IPS-20b (cell line): ENCODE measurements at regions not wholly inside any gene's neighbourhood (a gene's known extent, or its start where the extent isn't known, plus 50 kb on each side); places are given as distances from the start of the nearest gene placed in this dataset.

Experiments
- H3K27ac ChIP-seq: one replicate; pipeline ENCODE4 v1.5.1; 2013; ENCODE audit warnings: low read length
- H3K27me3 ChIP-seq: 2 replicates; pipeline ENCODE4 v1.6.1; 2013; ENCODE audit warnings: mild to moderate bottlenecking, low read length, inconsistent platforms; ENCODE audit not compliant: insufficient read depth
- H3K36me3 ChIP-seq: 2 replicates; pipeline ENCODE4 v1.6.1; 2013; ENCODE audit warnings: low read depth, mild to moderate bottlenecking, inconsistent platforms, low read length, moderate library complexity; ENCODE audit not compliant: insufficient read depth
- H3K4me1 ChIP-seq: 2 replicates; pipeline ENCODE4 v1.6.1; 2013; ENCODE audit warnings: mild to moderate bottlenecking, control low read depth, inconsistent platforms, low read length, moderate library complexity; ENCODE audit not compliant: insufficient read depth
- H3K4me3 ChIP-seq: 2 replicates; pipeline ENCODE4 v1.5.1; 2013; ENCODE audit warnings: mild to moderate bottlenecking, low read length, inconsistent platforms
- H3K9ac ChIP-seq: 2 replicates; pipeline ENCODE4 v1.6.1; 2013; ENCODE audit warnings: low read depth, mild to moderate bottlenecking, inconsistent platforms, low read length, moderate library complexity
- H3K9me3 ChIP-seq: 2 replicates; pipeline ENCODE4 v1.6.1; 2013; ENCODE audit warnings: mild to moderate bottlenecking, low read depth, low read length, inconsistent platforms; ENCODE audit not compliant: insufficient read depth

DNA sequence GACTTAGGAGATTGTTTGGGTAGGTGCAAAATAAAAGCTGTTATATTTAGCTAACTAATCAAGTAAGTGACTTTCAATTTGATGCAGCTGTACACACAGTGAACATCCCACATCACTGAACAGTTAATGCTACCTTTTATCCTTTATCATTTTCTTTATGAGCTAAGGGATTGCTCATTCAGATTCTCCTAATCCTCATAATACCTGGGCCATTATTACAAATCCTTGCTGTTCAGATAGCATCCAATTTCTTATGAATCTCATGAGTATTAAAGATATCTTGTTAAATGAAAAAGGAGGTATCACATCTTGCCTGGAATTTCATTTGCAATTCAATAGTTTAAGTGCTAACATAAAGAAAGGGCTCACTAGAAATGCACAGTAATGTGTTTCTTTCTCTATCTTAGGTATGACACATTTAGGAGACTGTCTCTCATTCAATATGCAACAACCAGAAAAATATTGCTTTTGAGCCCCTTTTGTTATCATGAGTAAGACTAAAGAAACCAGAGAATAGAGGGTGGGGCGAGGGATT lies 918.5 kb downstream of the CBLN2 start:
- no peaks in the 10 kb centered on the region for H3K9me3 ChIP-seq
- no peaks in the 10 kb centered on the region for H3K27me3 ChIP-seq

DNA sequence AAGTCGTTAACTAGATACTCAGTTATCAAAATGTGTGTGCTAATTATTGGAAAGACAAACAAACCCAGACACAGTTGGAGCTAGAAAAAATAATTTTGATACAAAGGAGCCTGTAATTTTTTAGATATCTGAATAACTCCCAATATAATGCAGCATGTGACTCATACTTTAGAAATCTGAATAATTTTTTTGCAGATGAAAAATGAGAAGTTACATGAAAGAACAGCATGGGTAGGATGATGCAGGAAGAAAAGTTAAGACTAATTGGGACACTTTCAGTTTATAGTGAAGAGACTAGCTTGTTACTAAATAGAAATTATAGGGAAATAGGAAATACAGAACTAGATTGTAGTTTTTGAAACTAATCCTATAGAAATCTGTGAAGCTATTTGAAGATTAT lies 945.8 kb downstream of the CBLN2 start:
- H3K36me3 ChIP-seq: no peaks in the 10 kb centered on the region
- no peaks in the 10 kb centered on the region for H3K27me3 ChIP-seq
- no peaks in the 10 kb centered on the region for H3K4me1 ChIP-seq
- no peak overlapping the region for H3K27ac ChIP-seq
- H3K9ac ChIP-seq: no peak overlapping the region
- no peaks in the 10 kb centered on the region for H3K9me3 ChIP-seq
- no peak overlapping the region for H3K4me3 ChIP-seq

More for the DNA sequence above, 918.5 kb downstream of the CBLN2 start:
- Histone ChIP-seq H3K4me3 (no peak overlapping the region), H3K36me3 (no peaks in the 10 kb centered on the region), H3K27ac (no peak overlapping the region), H3K4me1 (no peaks in the 10 kb centered on the region), H3K9ac (no peak overlapping the region)

- Histone ChIP-seq H3K4me3 (no peak overlapping the region), H3K9me3 (no peaks in the 10 kb centered on the region; the same call in 1 of the 2 replicates), H3K36me3 (no peaks in the 10 kb centered on the region), H3K4me1 (no peaks in the 10 kb centered on the region), H3K27ac (no peak overlapping the region), H3K27me3 (no peaks in the 10 kb centered on the region), H3K9ac (no peak overlapping the region)
These were observed 946.9 kb downstream of the CBLN2 start for GRCh38 chr18:71597219-71597618.

DNA sequence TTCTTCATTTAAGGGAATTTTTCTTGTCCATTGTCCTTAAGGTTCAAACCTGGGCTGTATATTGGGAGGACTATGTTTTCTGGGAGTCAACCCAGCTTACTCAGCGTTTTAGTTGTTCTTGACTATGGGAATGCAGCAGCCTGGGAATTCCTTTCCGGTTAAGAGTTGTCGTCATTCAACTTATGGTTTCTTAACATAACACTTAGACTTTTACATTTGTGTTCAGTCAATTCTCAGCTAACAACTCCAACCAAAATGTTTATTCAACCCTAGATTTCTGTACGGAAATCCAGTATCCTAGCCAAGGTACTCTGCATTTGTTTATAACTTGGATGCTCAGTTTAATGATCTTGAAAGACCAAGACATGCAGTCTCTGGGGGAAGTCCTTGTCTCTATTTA lies 960.9 kb downstream of the CBLN2 start:
- Histone ChIP-seq H3K9me3 (no peaks in the 10 kb centered on the region), H3K36me3 (no peaks in the 10 kb centered on the region), H3K27me3 (no peaks in the 10 kb centered on the region), H3K4me1 (no peaks in the 10 kb centered on the region), H3K9ac (no peak overlapping the region), H3K4me3 (no peak overlapping the region), H3K27ac (no peak overlapping the region)

- Histone ChIP-seq H3K4me3 (no peak overlapping the region), H3K4me1 (no peaks in the 10 kb centered on the region), H3K36me3 (no peaks in the 10 kb centered on the region), H3K27ac (no peak overlapping the region), H3K9me3 (no peaks in the 10 kb centered on the region), H3K27me3 (no peaks in the 10 kb centered on the region), H3K9ac (no peak overlapping the region)
These were observed 989.5 kb downstream of the CBLN2 start for GRCh38 chr18:71554686-71555085.

DNA sequence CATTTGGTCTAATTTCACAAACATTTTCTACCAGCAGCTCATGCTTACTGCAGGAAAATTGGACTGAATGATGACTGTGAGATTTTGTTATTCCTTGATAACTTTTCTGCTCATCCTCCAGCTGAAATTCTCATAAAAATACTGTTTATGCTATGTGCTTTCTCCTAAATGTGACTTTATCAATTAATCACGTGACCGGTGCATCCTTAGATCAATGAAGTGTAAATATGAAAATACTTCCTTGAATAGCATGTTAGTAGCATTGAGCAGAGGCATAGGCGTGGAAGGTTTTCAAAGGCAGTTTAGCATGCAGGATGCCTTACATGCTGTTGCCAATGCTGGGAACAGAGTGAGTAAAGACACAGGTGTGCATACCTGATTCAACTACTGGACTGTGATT lies 1002.5 kb downstream of the CBLN2 start:
- Histone ChIP-seq H3K4me1 (no peaks in the 10 kb centered on the region), H3K9ac (no peak overlapping the region), H3K9me3 (peaks cover 4% of the 10 kb centered on the region; the same call in 1 of the 2 replicates), H3K27me3 (no peaks in the 10 kb centered on the region), H3K27ac (no peak overlapping the region), H3K4me3 (no peak overlapping the region), H3K36me3 (no peaks in the 10 kb centered on the region)

- Histone ChIP-seq H3K9ac (no peak overlapping the region), H3K36me3 (no peaks in the 10 kb centered on the region), H3K27ac (no peak overlapping the region), H3K4me3 (no peak overlapping the region), H3K27me3 (no peaks in the 10 kb centered on the region), H3K4me1 (no peaks in the 10 kb centered on the region), H3K9me3 (no peaks in the 10 kb centered on the region)
These were observed 1014.3 kb downstream of the CBLN2 start for GRCh38 chr18:71529703-71530303.

DNA sequence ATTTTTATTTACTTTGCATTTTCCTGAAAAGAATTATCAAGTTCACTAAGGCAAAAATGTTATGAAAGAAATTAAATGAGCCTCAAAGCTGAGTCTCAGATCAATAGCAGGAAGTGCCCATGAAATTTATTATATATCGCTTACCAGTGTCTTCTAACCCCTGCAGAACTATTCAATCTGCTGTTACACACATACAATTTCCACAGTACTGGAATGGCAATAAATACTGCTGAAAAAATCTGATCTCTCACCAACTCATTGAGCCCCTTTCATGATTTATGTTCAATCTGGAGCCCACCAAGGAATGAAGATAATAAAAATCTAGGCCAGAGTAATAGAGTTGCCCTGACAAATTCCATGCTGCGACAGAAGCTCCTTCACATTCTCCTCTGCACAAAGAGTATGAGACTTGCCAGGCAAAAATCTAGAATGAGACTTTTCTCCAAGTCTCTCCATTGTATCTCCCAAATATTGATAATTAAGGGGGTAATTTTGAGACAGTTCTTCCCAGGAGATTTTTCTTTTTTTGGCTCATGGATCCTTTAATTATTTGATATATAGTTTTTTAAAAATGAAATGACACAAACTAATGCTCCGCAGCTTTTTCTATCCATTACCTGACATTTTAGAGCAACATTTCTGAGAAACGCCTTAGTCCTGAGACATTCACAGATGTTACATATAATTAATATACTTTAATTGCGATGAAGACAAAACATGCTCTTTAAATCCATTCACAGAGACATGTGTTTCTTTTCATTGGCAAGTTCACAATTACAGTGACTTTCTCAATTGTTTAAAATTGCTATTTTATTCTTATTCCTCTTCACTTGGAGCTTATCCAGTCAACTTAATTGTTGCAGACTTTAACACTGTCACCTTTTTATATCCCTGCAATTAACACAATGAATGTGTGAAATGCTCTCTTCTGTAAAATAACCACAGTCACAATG lies 1020.4 kb downstream of the CBLN2 start:
- H3K4me3 ChIP-seq: no peak overlapping the region
- no peaks in the 10 kb centered on the region for H3K4me1 ChIP-seq
- no peaks in the 10 kb centered on the region for H3K9me3 ChIP-seq
- H3K36me3 ChIP-seq: no peaks in the 10 kb centered on the region
- H3K9ac ChIP-seq: no peak overlapping the region
- no peaks in the 10 kb centered on the region for H3K27me3 ChIP-seq
- no peak overlapping the region for H3K27ac ChIP-seq

GRCh38 chr18:71505526-71505925 lies 1038.6 kb downstream of the CBLN2 start:
- no peak overlapping the region for H3K27ac ChIP-seq
- H3K9me3 ChIP-seq: no peaks in the 10 kb centered on the region
- H3K4me3 ChIP-seq: no peak overlapping the region
- no peaks in the 10 kb centered on the region for H3K36me3 ChIP-seq
- no peaks in the 10 kb centered on the region for H3K4me1 ChIP-seq
- H3K9ac ChIP-seq: no peak overlapping the region
- H3K27me3 ChIP-seq: no peaks in the 10 kb centered on the region

DNA sequence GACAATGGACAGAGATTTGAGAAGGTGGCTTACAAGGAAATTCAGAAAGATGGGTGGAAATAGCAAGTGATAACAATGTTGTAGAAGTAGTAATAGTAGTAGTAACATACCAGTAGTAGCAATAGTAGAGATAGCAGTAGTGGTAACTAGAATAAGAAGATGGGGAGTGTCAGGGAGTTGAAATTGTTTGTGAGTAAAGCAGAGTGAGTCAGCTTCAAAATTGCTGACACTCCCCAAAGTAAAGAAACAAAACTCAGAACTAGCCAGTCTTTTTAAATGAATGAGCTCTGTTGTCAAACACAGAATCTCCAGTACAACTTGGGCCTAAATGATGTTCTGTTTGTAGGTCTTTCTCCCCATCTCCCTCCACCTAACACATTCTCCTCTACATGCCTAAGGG lies 1040.9 kb downstream of the CBLN2 start:
- Histone ChIP-seq H3K9me3 (no peaks in the 10 kb centered on the region), H3K27ac (no peak overlapping the region), H3K27me3 (no peaks in the 10 kb centered on the region), H3K4me1 (no peaks in the 10 kb centered on the region), H3K9ac (no peak overlapping the region), H3K36me3 (no peaks in the 10 kb centered on the region), H3K4me3 (no peak overlapping the region)

GRCh38 chr18:71485611-71486010 lies 1058.5 kb downstream of the CBLN2 start:
- H3K4me3 ChIP-seq: no peak overlapping the region
- H3K4me1 ChIP-seq: no peaks in the 10 kb centered on the region
- H3K36me3 ChIP-seq: no peaks in the 10 kb centered on the region
- H3K9ac ChIP-seq: no peak overlapping the region
- no peaks in the 10 kb centered on the region; the same call in 1 of the 2 replicates for H3K9me3 ChIP-seq
- no peaks in the 10 kb centered on the region for H3K27me3 ChIP-seq
- H3K27ac ChIP-seq: no peak overlapping the region
